Epithelial cell of prostate (primary cell): ENCODE measurements at regions not wholly inside any gene's neighbourhood (a gene's known extent, or its start where the extent isn't known, plus 50 kb on each side); places are given as distances from the start of the nearest gene placed in this dataset.

Experiments used
- DNase-seq: peaks from one replicate; pipeline ENCODE4 v3.0.0-alpha.2; 2011; ENCODE audit warnings: low read depth, low spot score
- H3K27ac ChIP-seq: fragments of 450-650 bp; 2 replicates; pipeline ENCODE4 v1.5.1; 2017; ENCODE audit warnings: mild to moderate bottlenecking

GRCh38 chrX:35741142-35741541 is 57.0 kb upstream of the MAGEB16 start:
- H3K27ac ChIP-seq: no peak overlapping the region
- DNase-seq: no peak

GRCh38 chrX:35743331-35743730 is 54.8 kb upstream of the MAGEB16 start:
- no peak overlapping the region for H3K27ac ChIP-seq
- no peak for DNase-seq
